Lung (tissue), 11 donors: ENCODE measurements at regions not wholly inside any gene's neighbourhood (a gene's known extent, or its start where the extent isn't known, plus 50 kb on each side); places are given as distances from the start of the nearest gene placed in this dataset.

Source experiments
- ATAC-seq: fragments of 200-7000 bp; cut with Tn5 transposase; one replicate; pipeline ENCODE4 v1.9.1; 2020; ENCODE audit warnings: moderate number of reproducible peaks; ENCODE audit not compliant: insufficient read depth, low FRiP score
- DNase-seq, 3 donors: peaks; one replicate each; pipeline ENCODE4 v3.0.0-alpha.2; 2013 to 2017
- H3K27ac ChIP-seq, 2 donors: one replicate each; pipeline ENCODE4 v1.5.1; 2013; ENCODE audit warnings: mild to moderate bottlenecking in 2 of 2, moderate library complexity in 2 of 2, control low read depth in 1 of 2, inconsistent platforms in 1 of 2, low read depth in 1 of 2, low read length in 1 of 2
- H3K27me3 ChIP-seq, 3 donors: one replicate each; pipeline ENCODE4 v1.5.1; 2013; ENCODE audit warnings: low read length in 2 of 3; ENCODE audit not compliant: control insufficient read depth in 3 of 3, insufficient read depth in 3 of 3
- H3K36me3 ChIP-seq, 4 donors: one replicate each; pipeline ENCODE4 v1.5.1; 2013; ENCODE audit warnings: low read length in 4 of 4, mild to moderate bottlenecking in 1 of 4, moderate library complexity in 1 of 4; ENCODE audit not compliant: control insufficient read depth in 4 of 4, insufficient read depth in 4 of 4
- H3K4me1 ChIP-seq, 5 donors: one replicate each; pipeline ENCODE4 v1.5.1; 2013; ENCODE audit warnings: low read length in 5 of 5, mild to moderate bottlenecking in 2 of 5, moderate library complexity in 1 of 5; ENCODE audit not compliant: control insufficient read depth in 5 of 5, insufficient read depth in 5 of 5
- H3K4me3 ChIP-seq: one replicate; pipeline ENCODE4 v1.5.1; 2013; ENCODE audit warnings: mild to moderate bottlenecking, control low read depth, moderate library complexity
- H3K9ac ChIP-seq, 2 donors: one replicate each; pipeline ENCODE4 v1.5.1; 2013; ENCODE audit warnings: low read length in 2 of 2, control low read depth in 1 of 2; ENCODE audit not compliant: insufficient read depth in 1 of 2
- H3K9me3 ChIP-seq, 4 donors: one replicate each; pipeline ENCODE4 v1.5.1; 2013; ENCODE audit warnings: low read length in 3 of 4, mild to moderate bottlenecking in 1 of 4, moderate library complexity in 1 of 4; ENCODE audit not compliant: control insufficient read depth in 4 of 4, insufficient read depth in 3 of 4
- WGBS, 2 donors: extraction: QIAGEN DNeasy Blood & Tissue Kit; methylation state at CpG; one replicate each; pipeline ENCODE4 v1.1.7; 2013; 5-methylcytosine and 5-hydroxymethylcytosine counted together
- TF ChIP-seq, protein P1 (sequence below): IDR thresholded peaks from 2 replicates; pipeline ENCODE4 v1.5.1; 2012; ENCODE audit warnings: mild to moderate bottlenecking; ENCODE audit errors: control extremely low read depth, extremely low read depth
- donor health status: control.
- donor health status: control.
- donor health status: Bipolar disorder and iron deficiency.
- donor health status: healthy.
- donor health status: DM: yes; HTN: yes; CAD: no.

DNA sequence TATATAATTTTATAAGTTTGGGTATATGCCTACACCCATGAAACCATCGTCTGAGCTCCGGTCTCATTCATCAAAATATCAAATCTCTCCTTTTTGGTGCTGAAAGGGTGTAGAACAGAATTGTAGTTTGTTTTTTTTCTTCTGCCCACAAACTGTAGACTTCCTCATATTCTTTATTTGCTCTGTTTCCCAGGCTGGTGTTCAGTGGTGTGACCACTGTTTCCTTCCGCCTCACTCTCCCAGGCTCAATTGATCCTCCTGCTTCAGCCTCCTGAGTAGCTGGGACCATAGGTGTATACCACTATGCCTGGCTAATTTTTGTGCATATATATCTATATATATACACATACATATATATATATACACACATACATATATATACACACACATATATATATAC lies 139.6 kb upstream of the HCRTR2 start:
- DNase-seq (no peak), ATAC-seq (no peak)
- no peaks in the 10 kb centered on the region for H3K27me3 ChIP-seq
- TF ChIP-seq, protein P1, sequence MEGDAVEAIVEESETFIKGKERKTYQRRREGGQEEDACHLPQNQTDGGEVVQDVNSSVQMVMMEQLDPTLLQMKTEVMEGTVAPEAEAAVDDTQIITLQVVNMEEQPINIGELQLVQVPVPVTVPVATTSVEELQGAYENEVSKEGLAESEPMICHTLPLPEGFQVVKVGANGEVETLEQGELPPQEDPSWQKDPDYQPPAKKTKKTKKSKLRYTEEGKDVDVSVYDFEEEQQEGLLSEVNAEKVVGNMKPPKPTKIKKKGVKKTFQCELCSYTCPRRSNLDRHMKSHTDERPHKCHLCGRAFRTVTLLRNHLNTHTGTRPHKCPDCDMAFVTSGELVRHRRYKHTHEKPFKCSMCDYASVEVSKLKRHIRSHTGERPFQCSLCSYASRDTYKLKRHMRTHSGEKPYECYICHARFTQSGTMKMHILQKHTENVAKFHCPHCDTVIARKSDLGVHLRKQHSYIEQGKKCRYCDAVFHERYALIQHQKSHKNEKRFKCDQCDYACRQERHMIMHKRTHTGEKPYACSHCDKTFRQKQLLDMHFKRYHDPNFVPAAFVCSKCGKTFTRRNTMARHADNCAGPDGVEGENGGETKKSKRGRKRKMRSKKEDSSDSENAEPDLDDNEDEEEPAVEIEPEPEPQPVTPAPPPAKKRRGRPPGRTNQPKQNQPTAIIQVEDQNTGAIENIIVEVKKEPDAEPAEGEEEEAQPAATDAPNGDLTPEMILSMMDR = no peak
- 41 to 73% methylated on average over 3 of the region's 3 CpGs for WGBS, 2 donors
- no peak overlapping the region for H3K9ac ChIP-seq
- H3K9me3 ChIP-seq = peaks cover 0 to 8% (median 0%) of the 10 kb centered on the region in 4 donors
- H3K4me3 ChIP-seq = no peak overlapping the region
- no peaks in the 10 kb centered on the region for H3K36me3 ChIP-seq
- no peak overlapping the region for H3K27ac ChIP-seq
- no peaks in the 10 kb centered on the region for H3K4me1 ChIP-seq

DNA sequence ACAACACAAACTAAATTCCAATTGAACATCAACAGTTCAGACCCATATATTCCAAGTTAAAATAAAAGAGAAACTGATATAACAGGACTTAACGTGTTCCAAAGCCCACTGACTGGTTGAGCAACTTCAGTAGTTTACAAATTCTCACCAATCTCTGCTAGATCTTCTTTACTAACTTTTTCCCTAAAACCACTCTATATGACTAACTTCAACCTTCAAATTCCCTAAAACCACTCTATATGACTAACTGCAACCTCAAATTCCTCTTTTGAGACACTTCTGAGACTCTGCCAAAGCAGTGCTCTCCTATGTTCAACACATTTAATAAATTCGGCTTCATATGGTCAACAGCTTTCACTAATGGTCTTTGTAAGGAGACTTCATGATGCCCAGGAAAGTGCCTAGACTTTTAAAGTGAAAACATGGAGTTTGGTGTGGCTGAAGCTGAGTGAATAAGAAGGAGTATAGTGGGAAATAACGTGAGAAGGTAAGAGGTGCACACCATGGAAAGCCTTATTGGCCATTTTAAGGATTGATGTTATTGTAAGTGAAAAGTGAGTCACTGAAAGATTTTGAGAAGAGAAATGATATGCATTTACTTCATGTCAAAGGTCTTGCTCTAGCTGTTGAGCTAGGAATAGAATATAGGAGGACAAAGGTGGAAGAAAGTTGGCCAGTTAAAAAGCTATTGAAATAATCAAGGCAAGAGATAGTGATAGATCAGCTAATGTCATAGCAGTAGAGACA lies 134.0 kb upstream of the HCRTR2 start:
- Histone ChIP-seq H3K4me1 (no peaks in the 10 kb centered on the region), H3K9me3 (no peaks in the 10 kb centered on the region), H3K36me3 (no peaks in the 10 kb centered on the region), H3K9ac (no peak overlapping the region), H3K4me3 (no peak overlapping the region), H3K27ac (no peak overlapping the region), H3K27me3 (no peaks in the 10 kb centered on the region)
- DNase-seq (no peak), ATAC-seq (no peak)
- TF ChIP-seq, protein P1 = no peak
- 67 to 69% methylated on average over 3 of the region's 3 CpGs for WGBS, 2 donors

DNA sequence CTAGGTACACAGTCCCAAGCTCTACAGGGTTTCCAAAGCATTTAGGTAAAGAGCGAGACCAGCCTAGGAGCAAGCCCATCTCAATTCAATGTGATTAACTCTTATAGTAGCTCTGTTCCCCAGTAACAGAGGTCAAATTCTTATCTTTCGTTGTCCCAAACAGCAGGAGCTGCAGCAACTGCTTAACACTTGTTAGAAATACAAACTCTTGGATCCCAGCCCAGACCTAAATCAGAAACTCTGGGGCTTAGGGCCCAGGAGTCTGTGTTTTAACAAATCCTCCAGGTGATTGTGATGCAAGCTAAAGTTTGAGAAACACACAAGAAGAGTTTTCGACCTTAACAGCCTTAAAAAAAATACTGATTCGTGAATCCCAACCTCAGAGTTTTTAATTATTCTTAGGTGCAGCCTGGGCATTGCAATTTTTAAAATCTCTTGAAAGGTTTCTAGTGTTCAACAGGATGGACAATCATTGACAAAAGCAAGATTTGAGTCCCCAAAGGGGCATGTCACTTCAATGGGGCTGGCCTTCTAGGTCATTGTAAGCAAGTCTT lies 127.4 kb upstream of the HCRTR2 start:
- Histone ChIP-seq H3K27me3 (no peaks in the 10 kb centered on the region), H3K4me1 (peaks cover 0 to 7% (median 5%) of the 10 kb centered on the region in 5 donors), H3K9ac (no peak overlapping the region), H3K27ac (no peak overlapping the region), H3K36me3 (no peaks in the 10 kb centered on the region), H3K4me3 (no peak overlapping the region), H3K9me3 (no peaks in the 10 kb centered on the region)
- TF ChIP-seq, protein P1 = no peak
- DNase-seq = peak in 2 of 3 donors; percentile 13 to 69
- ATAC-seq = no peak
- 38 to 47% methylated on average over 4 of the region's 4 CpGs for WGBS, 2 donors
